Cardiac muscle cell (in vitro differentiated cells and primary cell): ENCODE measurements at regions not wholly inside any gene's neighbourhood (a gene's known extent, or its start where the extent isn't known, plus 50 kb on each side); places are given as distances from the start of the nearest gene placed in this dataset.

Source experiments
- DNase-seq, 2 donors: peaks; one replicate each; pipeline versions ENCODE4 v3.0.0 to v3.0.0-alpha.2; 2010 to 2017; ENCODE audit warnings: low read depth in 1 of 2, low spot score in 1 of 2
- H3K27ac ChIP-seq: fragments of 200-600 bp; sonication (generic); 2 replicates; pipeline ENCODE4 v1.5.1; 2016
- H3K27me3 ChIP-seq: fragments of 200-600 bp; sonication (generic); 2 replicates; pipeline ENCODE4 v1.6.0; 2016; ENCODE audit warnings: control low read depth
- H3K36me3 ChIP-seq: fragments of 200-600 bp; sonication (generic); 2 replicates; pipeline ENCODE4 v1.5.1; 2016; ENCODE audit warnings: control low read depth
- H3K4me1 ChIP-seq: fragments of 200-600 bp; sonication (generic); 2 replicates; pipeline ENCODE4 v1.8.1; 2017; ENCODE audit warnings: low read depth, mild to moderate bottlenecking, mixed run types
- H3K4me3 ChIP-seq: fragments of 200-600 bp; sonication (generic); 2 replicates; pipeline ENCODE4 v1.5.1; 2016; ENCODE audit warnings: mild to moderate bottlenecking
- H3K9me3 ChIP-seq: fragments of 200-600 bp; sonication (generic); 2 replicates; pipeline ENCODE4 v1.5.1; 2017; ENCODE audit warnings: low read depth, mild to moderate bottlenecking, control low read depth
- CTCF ChIP-seq: IDR thresholded peaks from 2 replicates; pipeline ENCODE4 v1.5.1; 2012; ENCODE audit warnings: low read depth, mild to moderate bottlenecking, low read length

GRCh38 chr22:22061085-22062077 is 78.8 kb upstream of the TOP3B start:
- Histone ChIP-seq H3K27me3 (peaks cover 41% of the 10 kb centered on the region), H3K4me1 (no peaks in the 10 kb centered on the region), H3K27ac (no peak overlapping the region), H3K9me3 (no peaks in the 10 kb centered on the region), H3K36me3 (no peaks in the 10 kb centered on the region), H3K4me3 (no peak overlapping the region)
- peak in 1 of 2 donors; percentile 93 for DNase-seq
- peak; percentile 51 for TF ChIP-seq CTCF

GRCh38 chr22:22060200-22061084 is 77.9 kb upstream of the TOP3B start:
- DNase-seq: peak; percentile 53 to 73
- Histone ChIP-seq H3K4me1 (no peaks in the 10 kb centered on the region), H3K27ac (no peak overlapping the region), H3K27me3 (peaks cover 35% of the 10 kb centered on the region), H3K36me3 (no peaks in the 10 kb centered on the region), H3K9me3 (no peaks in the 10 kb centered on the region), H3K4me3 (no peak overlapping the region)
- peak; percentile 78 for TF ChIP-seq CTCF

DNA sequence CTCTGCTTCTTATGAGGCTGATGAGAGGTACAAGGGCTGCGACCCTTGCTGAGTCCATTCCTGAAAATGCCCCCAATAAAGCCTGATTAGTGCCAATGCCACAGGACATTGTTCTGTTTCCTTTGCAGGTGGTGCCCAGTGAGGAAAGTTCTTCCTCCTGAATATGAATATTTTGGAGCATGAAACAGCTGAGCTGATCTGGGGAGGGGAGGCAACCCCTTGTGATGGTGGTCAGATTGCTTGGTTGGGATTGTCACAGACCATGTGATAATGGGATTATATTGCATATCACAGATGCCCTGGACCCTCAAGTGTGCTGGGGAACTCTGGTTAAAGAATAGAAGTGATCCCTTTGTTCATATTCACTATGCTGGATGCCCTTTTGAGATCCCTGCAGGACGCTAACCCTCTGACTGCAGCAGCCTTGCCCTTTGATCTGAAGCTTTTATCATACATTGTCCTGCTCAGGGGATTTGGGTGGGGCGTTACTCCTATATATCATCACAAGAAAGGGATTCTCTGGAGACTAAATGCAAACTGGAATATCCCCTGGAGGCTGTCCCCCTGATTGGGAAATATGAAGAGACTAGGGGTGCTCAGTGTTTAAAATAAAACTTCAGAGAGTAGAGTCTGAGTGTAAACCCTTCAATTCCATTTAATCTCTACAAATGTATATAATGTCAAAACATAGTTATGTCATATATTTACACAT is 76.9 kb upstream of the TOP3B start:
- no peak for DNase-seq
- H3K9me3 ChIP-seq: no peaks in the 10 kb centered on the region
- H3K4me3 ChIP-seq: no peak overlapping the region
- no peak overlapping the region for H3K27ac ChIP-seq
- no peak for TF ChIP-seq CTCF
- no peaks in the 10 kb centered on the region for H3K36me3 ChIP-seq
- H3K27me3 ChIP-seq: peaks cover 25% of the 10 kb centered on the region
- no peaks in the 10 kb centered on the region for H3K4me1 ChIP-seq

DNA sequence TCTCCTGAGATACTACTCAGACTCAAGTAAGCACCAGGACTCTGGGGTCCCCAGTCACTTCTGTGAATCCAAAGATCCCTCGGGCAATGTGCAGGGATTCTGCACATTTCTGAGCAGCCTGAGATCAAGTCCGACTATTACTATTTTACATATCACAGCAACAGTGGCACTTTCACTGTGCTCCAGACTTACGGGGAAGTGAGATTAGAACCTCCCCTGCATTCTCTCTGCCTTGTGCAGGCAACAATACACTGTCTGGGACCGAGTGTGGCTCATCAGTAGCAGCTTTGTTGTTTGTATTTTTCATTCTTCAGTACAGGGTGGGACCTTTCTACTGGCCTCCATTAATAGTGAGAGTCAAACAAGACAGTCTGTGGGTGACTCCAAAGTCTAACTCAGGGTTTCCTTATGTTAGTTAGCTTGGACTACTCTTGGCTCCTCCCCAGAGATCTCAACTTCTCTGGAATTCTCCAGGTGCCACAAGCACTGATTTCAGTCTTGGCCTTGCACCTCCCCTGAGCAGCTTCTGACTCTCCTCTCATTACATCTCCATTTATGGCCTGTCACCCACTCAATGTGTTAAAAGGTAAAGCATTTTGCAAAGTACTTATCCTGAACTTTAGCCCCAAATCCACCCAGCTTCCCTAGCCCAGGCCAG is 76.2 kb upstream of the TOP3B start:
- DNase-seq: no peak
- no peak overlapping the region for H3K4me3 ChIP-seq
- peaks cover 20% of the 10 kb centered on the region for H3K27me3 ChIP-seq
- H3K4me1 ChIP-seq: no peaks in the 10 kb centered on the region
- H3K27ac ChIP-seq: no peak overlapping the region
- no peaks in the 10 kb centered on the region for H3K36me3 ChIP-seq
- TF ChIP-seq CTCF: no peak
- no peaks in the 10 kb centered on the region for H3K9me3 ChIP-seq
